ENCODE measurements at regions not wholly inside any gene's neighbourhood (a gene's known extent, or its start where the extent isn't known, plus 50 kb on each side); places are given as distances from the start of the nearest gene placed in this dataset.
"Not testable (repeated sequence)": the region's sequence is repeated elsewhere in the genome, so short reads cannot be mapped to it uniquely, and the experiment has no call there.

DNA sequence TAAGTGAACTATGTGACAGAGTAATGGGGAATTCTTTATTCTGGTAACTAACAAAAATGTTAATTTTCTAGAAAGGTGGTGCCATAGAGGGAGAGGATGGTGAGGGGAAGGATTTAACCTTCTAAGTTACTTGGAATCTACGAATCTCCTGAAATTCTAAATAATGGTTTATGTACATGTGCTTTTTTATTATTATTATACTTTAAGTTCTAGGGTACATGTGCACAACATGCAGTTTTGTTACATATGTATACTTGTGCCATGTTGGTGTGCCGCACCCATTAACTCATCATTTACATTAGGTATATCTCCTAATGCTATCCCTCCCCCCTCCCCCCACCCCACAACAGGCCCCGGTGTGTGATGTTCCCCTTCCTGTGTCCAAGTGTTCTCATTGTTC is 227.1 kb upstream of the MME start:
- not testable (repeated sequence) for H3K9ac ChIP-seq (ENCODE audit: low read length); H2AK5ac ChIP-seq (ENCODE audit: low read length, severe bottlenecking); H3K4me1 ChIP-seq (ENCODE audit: control insufficient read depth, insufficient read depth, low read depth, low read length); H3K9me3 ChIP-seq (ENCODE audit: control insufficient read depth, low read length); DNase-seq; H3K36me3 ChIP-seq (ENCODE audit: control insufficient read depth in 1 of 2, insufficient read depth in 2 of 2, low read depth in 1 of 2, low read length in 2 of 2); H4K8ac ChIP-seq (ENCODE audit: low read length); H2BK12ac ChIP-seq (ENCODE audit: low read length in 2 of 2); H4K91ac ChIP-seq (ENCODE audit: low read length); H3K23ac ChIP-seq (ENCODE audit: low read length in 2 of 2); H3K4me2 ChIP-seq (ENCODE audit: low read length, poor library complexity, severe bottlenecking); H2BK5ac ChIP-seq (ENCODE audit: low read depth, low read length, poor library complexity, severe bottlenecking); H3K79me1 ChIP-seq (replicated peaks; ENCODE audit: low read length, poor library complexity, severe bottlenecking); H3K18ac ChIP-seq (ENCODE audit: low read depth in 1 of 2, low read length in 2 of 2); H3K27me3 ChIP-seq (ENCODE audit: control insufficient read depth in 1 of 2, insufficient read depth in 1 of 2, low read length in 2 of 2); H2BK15ac ChIP-seq (ENCODE audit: low read depth, poor library complexity, severe bottlenecking); H2BK120ac ChIP-seq (ENCODE audit: low read depth, low read length); H3K4me3 ChIP-seq (ENCODE audit: insufficient read depth in 1 of 2, low read depth in 1 of 2, low read length in 2 of 2); H3K14ac ChIP-seq (ENCODE audit: low read length in 2 of 2); H3K27ac ChIP-seq (ENCODE audit: low read length, poor library complexity, severe bottlenecking); H3K4ac ChIP-seq (ENCODE audit: low read depth in 1 of 2, low read length in 2 of 2); H2AFZ ChIP-seq (ENCODE audit: low read depth, low read length)
- WGBS = no CpG with 5 or more reads among the region's 3 CpGs

DNA sequence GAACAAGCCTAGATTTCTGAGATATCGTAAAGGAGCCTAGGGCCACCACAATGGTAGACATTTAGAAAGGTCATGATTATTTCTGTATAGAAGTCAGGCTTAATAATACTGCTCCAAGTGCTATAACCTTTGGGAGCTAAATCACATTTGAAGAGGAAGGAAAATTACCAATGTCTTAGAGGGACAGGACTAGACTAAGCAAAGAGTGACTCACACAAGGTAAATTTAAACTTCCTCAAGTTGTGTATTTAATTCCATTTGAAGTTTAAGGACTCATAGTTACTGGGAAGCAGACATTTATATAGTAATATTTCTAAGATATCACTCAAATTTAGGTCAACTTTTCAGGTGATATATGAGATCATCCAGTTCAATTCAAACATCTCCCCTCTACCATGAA is 227.6 kb upstream of the MME start:
- Histone ChIP-seq H2AK5ac (ENCODE audit: low read length, severe bottlenecking) (no peak overlapping the region), H3K4me1 (ENCODE audit: control insufficient read depth, insufficient read depth, low read depth, low read length) (no peaks in the 10 kb centered on the region), H3K27me3 (ENCODE audit: control insufficient read depth in 1 of 2, insufficient read depth in 1 of 2, low read length in 2 of 2) (no peaks in the 10 kb centered on the region), H2BK12ac (ENCODE audit: low read length in 2 of 2) (no peak overlapping the region), H4K91ac (ENCODE audit: low read length) (no peak overlapping the region), H3K14ac (ENCODE audit: low read length in 2 of 2) (no peak overlapping the region), H3K9me3 (ENCODE audit: control insufficient read depth, low read length) (no peaks in the 10 kb centered on the region), H3K9ac (ENCODE audit: low read length) (no peak overlapping the region), H2BK5ac (ENCODE audit: low read depth, low read length, poor library complexity, severe bottlenecking) (no peak overlapping the region), H3K4me3 (ENCODE audit: insufficient read depth in 1 of 2, low read depth in 1 of 2, low read length in 2 of 2) (no peak overlapping the region), H3K27ac (ENCODE audit: low read length, poor library complexity, severe bottlenecking) (no peak overlapping the region), H2BK120ac (ENCODE audit: low read depth, low read length) (no peak overlapping the region), H2BK15ac (ENCODE audit: low read depth, poor library complexity, severe bottlenecking) (no peak overlapping the region), H3K36me3 (ENCODE audit: control insufficient read depth in 1 of 2, insufficient read depth in 2 of 2, low read depth in 1 of 2, low read length in 2 of 2) (no peaks in the 10 kb centered on the region), H3K79me1 (replicated peaks; ENCODE audit: low read length, poor library complexity, severe bottlenecking) (no peaks in the 10 kb centered on the region), H3K18ac (ENCODE audit: low read depth in 1 of 2, low read length in 2 of 2) (no peak overlapping the region), H4K8ac (ENCODE audit: low read length) (no peak overlapping the region), H2AFZ (ENCODE audit: low read depth, low read length) (no peak overlapping the region), H3K4me2 (ENCODE audit: low read length, poor library complexity, severe bottlenecking) (no peak overlapping the region), H3K4ac (ENCODE audit: low read depth in 1 of 2, low read length in 2 of 2) (no peak overlapping the region), H3K23ac (ENCODE audit: low read length in 2 of 2) (no peak overlapping the region)
- DNase-seq = peak; percentile 35
- 100% methylated on average over 1 of the region's 1 CpG for WGBS

DNA sequence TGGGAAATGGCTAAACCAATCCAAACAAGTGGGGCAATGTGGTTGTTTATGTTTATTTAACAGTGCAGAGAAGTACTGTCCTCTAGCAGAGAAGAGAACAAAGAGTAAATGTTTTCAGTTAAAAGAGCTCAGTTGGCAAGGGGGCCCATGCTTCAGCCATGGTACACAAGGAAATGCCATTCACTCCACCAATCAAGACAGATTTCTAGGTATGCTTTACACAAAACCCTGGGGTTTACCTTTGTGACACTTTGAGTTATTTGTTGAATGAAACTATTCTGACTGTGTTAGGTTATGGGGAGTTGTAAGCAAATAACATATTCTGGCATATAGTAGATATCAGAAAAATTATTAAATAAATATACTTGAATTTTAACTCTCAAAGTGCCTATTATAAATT is 228.5 kb upstream of the MME start:
- Histone ChIP-seq H3K9ac (ENCODE audit: low read length) (no peak overlapping the region), H3K4ac (ENCODE audit: low read depth in 1 of 2, low read length in 2 of 2) (no peak overlapping the region), H3K4me3 (ENCODE audit: insufficient read depth in 1 of 2, low read depth in 1 of 2, low read length in 2 of 2) (no peak overlapping the region), H2BK120ac (ENCODE audit: low read depth, low read length) (no peak overlapping the region), H2AFZ (ENCODE audit: low read depth, low read length) (no peak overlapping the region), H3K4me2 (ENCODE audit: low read length, poor library complexity, severe bottlenecking) (no peak overlapping the region), H3K9me3 (ENCODE audit: control insufficient read depth, low read length) (no peaks in the 10 kb centered on the region), H3K27me3 (ENCODE audit: control insufficient read depth in 1 of 2, insufficient read depth in 1 of 2, low read length in 2 of 2) (no peaks in the 10 kb centered on the region), H4K8ac (ENCODE audit: low read length) (no peak overlapping the region), H2AK5ac (ENCODE audit: low read length, severe bottlenecking) (no peak overlapping the region), H4K91ac (ENCODE audit: low read length) (no peak overlapping the region), H3K18ac (ENCODE audit: low read depth in 1 of 2, low read length in 2 of 2) (no peak overlapping the region), H2BK15ac (ENCODE audit: low read depth, poor library complexity, severe bottlenecking) (no peak overlapping the region), H2BK12ac (ENCODE audit: low read length in 2 of 2) (no peak overlapping the region), H3K23ac (ENCODE audit: low read length in 2 of 2) (no peak overlapping the region), H3K4me1 (ENCODE audit: control insufficient read depth, insufficient read depth, low read depth, low read length) (no peaks in the 10 kb centered on the region), H3K36me3 (ENCODE audit: control insufficient read depth in 1 of 2, insufficient read depth in 2 of 2, low read depth in 1 of 2, low read length in 2 of 2) (no peaks in the 10 kb centered on the region), H3K79me1 (replicated peaks; ENCODE audit: low read length, poor library complexity, severe bottlenecking) (no peaks in the 10 kb centered on the region), H2BK5ac (ENCODE audit: low read depth, low read length, poor library complexity, severe bottlenecking) (no peak overlapping the region), H3K27ac (ENCODE audit: low read length, poor library complexity, severe bottlenecking) (no peak overlapping the region), H3K14ac (ENCODE audit: low read length in 2 of 2) (no peak overlapping the region)
- no peak for DNase-seq

DNA sequence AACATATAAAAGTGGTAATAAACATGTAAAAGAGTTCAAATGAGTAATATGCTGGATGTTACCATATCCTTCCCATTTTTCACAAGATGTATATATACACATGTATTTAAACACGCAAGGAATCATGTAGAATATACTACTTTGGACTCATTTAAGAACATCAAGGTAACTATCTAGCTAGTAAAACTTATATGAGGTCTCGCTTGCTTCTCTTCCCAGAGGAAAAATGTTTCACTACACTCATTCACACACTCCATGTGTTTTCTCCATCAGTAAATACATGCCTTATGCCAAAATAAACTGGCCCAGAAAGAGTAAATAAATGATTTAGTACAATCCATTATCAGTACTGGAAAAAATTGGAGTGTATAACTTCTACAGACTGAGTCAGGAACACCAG is 229.2 kb upstream of the MME start:
- Histone ChIP-seq H3K18ac (ENCODE audit: low read depth in 1 of 2, low read length in 2 of 2) (no peak overlapping the region), H4K91ac (ENCODE audit: low read length) (no peak overlapping the region), H3K9me3 (ENCODE audit: control insufficient read depth, low read length) (no peaks in the 10 kb centered on the region), H3K4me3 (ENCODE audit: insufficient read depth in 1 of 2, low read depth in 1 of 2, low read length in 2 of 2) (no peak overlapping the region), H3K4me2 (ENCODE audit: low read length, poor library complexity, severe bottlenecking) (no peak overlapping the region), H3K4ac (ENCODE audit: low read depth in 1 of 2, low read length in 2 of 2) (no peak overlapping the region), H2BK15ac (ENCODE audit: low read depth, poor library complexity, severe bottlenecking) (no peak overlapping the region), H2BK5ac (ENCODE audit: low read depth, low read length, poor library complexity, severe bottlenecking) (no peak overlapping the region), H3K36me3 (ENCODE audit: control insufficient read depth in 1 of 2, insufficient read depth in 2 of 2, low read depth in 1 of 2, low read length in 2 of 2) (no peaks in the 10 kb centered on the region), H2BK120ac (ENCODE audit: low read depth, low read length) (no peak overlapping the region), H2AFZ (ENCODE audit: low read depth, low read length) (no peak overlapping the region), H3K9ac (ENCODE audit: low read length) (no peak overlapping the region), H2BK12ac (ENCODE audit: low read length in 2 of 2) (no peak overlapping the region), H2AK5ac (ENCODE audit: low read length, severe bottlenecking) (no peak overlapping the region), H3K79me1 (replicated peaks; ENCODE audit: low read length, poor library complexity, severe bottlenecking) (no peaks in the 10 kb centered on the region), H4K8ac (ENCODE audit: low read length) (no peak overlapping the region), H3K23ac (ENCODE audit: low read length in 2 of 2) (no peak overlapping the region), H3K27me3 (ENCODE audit: control insufficient read depth in 1 of 2, insufficient read depth in 1 of 2, low read length in 2 of 2) (no peaks in the 10 kb centered on the region), H3K27ac (ENCODE audit: low read length, poor library complexity, severe bottlenecking) (no peak overlapping the region), H3K4me1 (ENCODE audit: control insufficient read depth, insufficient read depth, low read depth, low read length) (no peaks in the 10 kb centered on the region), H3K14ac (ENCODE audit: low read length in 2 of 2) (no peak overlapping the region)
- WGBS = 100% methylated on average over 2 of the region's 2 CpGs
- DNase-seq = no peak

All from mesenchymal stem cell (in vitro differentiated cells and primary cell).